ENCODE measurements at regions not wholly inside any gene's neighbourhood (a gene's known extent, or its start where the extent isn't known, plus 50 kb on each side); places are given as distances from the start of the nearest gene placed in this dataset.
"Not testable (repeated sequence)": the region's sequence is repeated elsewhere in the genome, so short reads cannot be mapped to it uniquely, and the experiment has no call there.

GRCh38 chr9:135380311-135380960, 99.1 kb upstream of the PPP1R26 start:
- no peak for DNase-seq (ENCODE audit: low spot score)

- DNase-seq (ENCODE audit: low spot score), result no peak
Observed at GRCh38 chr9:135381762-135382310, 97.7 kb upstream of the PPP1R26 start.

- DNase-seq (ENCODE audit: low spot score), result no peak
Observed at GRCh38 chr9:135384226-135384625, 95.4 kb upstream of the PPP1R26 start.

GRCh38 chr9:135384815-135385405, 94.7 kb upstream of the PPP1R26 start:
- not testable (repeated sequence) for DNase-seq (ENCODE audit: low spot score)

GRCh38 chr9:135385793-135386192, 93.8 kb upstream of the PPP1R26 start:
- no peak for DNase-seq (ENCODE audit: low spot score)

GRCh38 chr9:135387976-135388375, 91.6 kb upstream of the PPP1R26 start:
- DNase-seq (ENCODE audit: low spot score), result no peak

GRCh38 chr9:135388530-135388929, 91.1 kb upstream of the PPP1R26 start:
- no peak for DNase-seq (ENCODE audit: low spot score)

- no peak for DNase-seq (ENCODE audit: low spot score)
Observed at GRCh38 chr9:135391759-135392158, 87.8 kb upstream of the PPP1R26 start.

- DNase-seq (ENCODE audit: low spot score), result no peak
Observed at GRCh38 chr9:135392511-135392910, 87.1 kb upstream of the PPP1R26 start.

GRCh38 chr9:135394131-135394530, 85.5 kb upstream of the PPP1R26 start:
- DNase-seq (ENCODE audit: low spot score), result no peak

- DNase-seq (ENCODE audit: low spot score), result no peak
Observed at GRCh38 chr9:135394699-135395645, 84.6 kb upstream of the PPP1R26 start.

- DNase-seq (ENCODE audit: low spot score), result no peak
Observed at GRCh38 chr9:135397142-135397541, 82.4 kb upstream of the PPP1R26 start.

- no peak for DNase-seq (ENCODE audit: low spot score)
Observed at GRCh38 chr9:135399000-135399649, 80.5 kb upstream of the PPP1R26 start.

- DNase-seq (ENCODE audit: low spot score), result no peak
Observed at GRCh38 chr9:135400496-135400895, 79.1 kb upstream of the PPP1R26 start.

GRCh38 chr9:135401218-135401617, 78.4 kb upstream of the PPP1R26 start:
- DNase-seq (ENCODE audit: low spot score), result no peak

- no peak for DNase-seq (ENCODE audit: low spot score)
Observed at GRCh38 chr9:135402048-135402738, 77.4 kb upstream of the PPP1R26 start.

GRCh38 chr9:135402739-135403695, 76.6 kb upstream of the PPP1R26 start:
- no peak for DNase-seq (ENCODE audit: low spot score)

GRCh38 chr9:135403733-135404450, 75.7 kb upstream of the PPP1R26 start:
- DNase-seq (ENCODE audit: low spot score), result no peak

GRCh38 chr9:135404451-135405144, 75.0 kb upstream of the PPP1R26 start:
- DNase-seq (ENCODE audit: low spot score), result no peak
